ENCODE measurements at regions not wholly inside any gene's neighbourhood (a gene's known extent, or its start where the extent isn't known, plus 50 kb on each side); places are given as distances from the start of the nearest gene placed in this dataset.
A peak's percentile ranks its signal among the peaks of the same experiment; 100 is the strongest.

DNA sequence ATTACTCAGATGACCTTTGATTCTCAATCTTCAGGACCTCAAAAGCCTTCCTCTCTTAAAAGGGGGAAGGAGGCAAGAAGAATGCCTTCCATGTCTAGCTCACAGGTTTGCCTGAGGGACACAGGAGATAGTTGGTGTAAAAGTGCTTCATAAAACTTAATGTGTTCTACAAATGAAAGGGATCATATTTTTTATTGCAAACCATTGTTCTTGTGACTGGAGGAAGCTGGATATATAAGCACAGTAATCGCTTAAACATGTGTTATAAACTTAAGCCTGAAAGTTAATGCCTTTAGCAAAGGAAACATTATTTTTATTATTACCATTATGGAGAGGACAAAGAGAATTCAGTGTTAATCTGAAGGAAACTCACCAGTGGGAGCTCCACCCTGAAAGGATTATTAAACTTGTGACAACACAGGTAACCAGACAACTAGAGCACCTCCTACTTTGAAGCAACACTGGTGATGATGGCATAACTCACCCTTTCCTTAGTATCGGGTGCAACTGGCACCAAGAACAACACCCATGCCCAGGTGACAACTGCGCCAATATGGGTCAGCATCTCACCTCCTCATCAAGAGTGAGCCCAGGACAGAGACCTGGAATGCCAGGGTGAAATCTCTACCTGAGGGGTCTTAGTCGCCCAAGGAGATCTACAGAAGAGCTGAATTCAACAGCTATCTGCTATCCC, 288.7 kb upstream of the PRDM1 start:
- DNase-seq (no peak), ATAC-seq (no peak)
- no peak overlapping the region for H3K27ac Mint-ChIP-seq
- H3K4me1 Mint-ChIP-seq = peaks cover 13% of the 10 kb centered on the region
- no peak overlapping the region for H3K4me3 Mint-ChIP-seq
- no peaks in the 10 kb centered on the region for H3K9me3 ChIP-seq (ENCODE audit: control insufficient read depth, low read length, poor library complexity, severe bottlenecking)
- no peaks in the 10 kb centered on the region for H3K27me3 Mint-ChIP-seq
- H3K36me3 Mint-ChIP-seq (ENCODE audit: low read depth) = peaks cover 2% of the 10 kb centered on the region

DNA sequence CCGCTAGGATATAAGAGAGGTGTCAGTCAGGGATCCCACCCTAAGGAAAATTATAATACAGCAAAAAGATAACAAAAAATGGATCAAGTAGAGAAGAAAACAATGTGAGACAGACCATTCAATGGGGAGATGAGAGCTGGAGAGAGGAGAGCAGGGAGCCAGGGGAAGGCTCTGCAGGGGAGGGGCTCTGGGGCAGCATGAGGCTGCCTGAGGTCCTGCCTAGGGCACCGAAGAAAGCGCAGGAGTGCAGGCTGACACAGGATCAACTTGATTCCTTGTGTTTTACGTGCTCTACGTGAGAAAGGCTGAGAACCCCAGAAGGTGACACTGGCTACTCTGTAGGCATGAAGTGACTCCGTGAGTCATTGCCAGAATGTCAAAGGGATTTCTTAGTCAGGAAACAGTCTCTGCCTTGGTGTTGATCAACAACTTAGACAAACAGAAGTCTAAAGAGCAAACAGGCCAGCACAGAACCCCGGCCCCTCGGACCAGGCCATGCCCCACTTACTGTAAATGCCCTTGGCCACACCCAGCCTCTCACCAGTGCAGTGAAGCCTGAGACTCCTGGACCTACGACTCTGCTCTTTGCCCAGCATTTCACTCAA, 290.1 kb upstream of the PRDM1 start:
- no peaks in the 10 kb centered on the region for H3K27me3 Mint-ChIP-seq
- peaks cover 2% of the 10 kb centered on the region for H3K36me3 Mint-ChIP-seq (ENCODE audit: low read depth)
- no peak for ATAC-seq
- no peak overlapping the region for H3K4me3 Mint-ChIP-seq
- H3K4me1 Mint-ChIP-seq = peaks cover 17% of the 10 kb centered on the region
- no peak for DNase-seq
- no peak overlapping the region for H3K27ac Mint-ChIP-seq
- no peaks in the 10 kb centered on the region for H3K9me3 ChIP-seq (ENCODE audit: control insufficient read depth, low read length, poor library complexity, severe bottlenecking)

DNA sequence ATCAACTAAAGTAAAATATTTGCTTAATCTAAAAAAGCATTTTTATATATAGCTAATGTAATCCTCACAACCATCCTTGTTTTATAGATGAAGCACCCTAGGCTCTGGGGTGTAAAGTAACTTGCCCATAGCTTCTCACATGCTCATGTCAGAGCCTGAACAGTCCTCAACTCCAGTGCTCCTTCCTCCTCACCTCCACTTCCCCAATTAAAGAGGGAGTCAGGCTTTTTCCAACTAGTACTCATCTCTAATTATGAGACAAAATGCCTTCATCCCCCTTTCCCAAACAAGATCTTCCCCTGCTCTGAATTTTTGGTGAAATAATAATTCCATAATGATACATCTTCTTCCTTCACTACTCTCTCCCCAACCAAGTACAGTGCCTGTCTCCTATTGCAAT, 290.8 kb upstream of the PRDM1 start:
- H3K27ac Mint-ChIP-seq = no peak overlapping the region
- peaks cover 17% of the 10 kb centered on the region for H3K4me1 Mint-ChIP-seq
- DNase-seq = no peak
- H3K9me3 ChIP-seq (ENCODE audit: control insufficient read depth, low read length, poor library complexity, severe bottlenecking) = no peaks in the 10 kb centered on the region
- H3K27me3 Mint-ChIP-seq = no peaks in the 10 kb centered on the region
- no peak overlapping the region for H3K4me3 Mint-ChIP-seq
- ATAC-seq = no peak
- no peaks in the 10 kb centered on the region for H3K36me3 Mint-ChIP-seq (ENCODE audit: low read depth)

DNA sequence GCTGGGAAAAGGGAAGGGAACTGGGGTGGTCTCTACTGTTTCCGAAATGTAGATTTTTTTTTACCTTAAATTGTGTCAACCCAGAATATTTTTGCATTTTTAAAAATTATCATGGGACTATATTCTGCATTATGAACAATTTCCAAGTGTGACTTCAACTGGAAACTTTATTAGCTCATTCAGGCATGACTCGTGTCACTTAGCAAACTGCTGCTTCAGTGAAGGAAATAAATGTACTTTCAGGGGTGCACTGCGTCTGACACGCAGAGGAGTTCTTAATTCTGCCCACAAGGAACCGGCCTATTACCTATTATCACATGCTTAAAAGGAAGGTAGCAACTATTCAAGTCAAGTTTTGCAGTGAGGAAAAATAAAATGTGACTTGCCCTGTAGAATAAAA, 291.3 kb upstream of the PRDM1 start:
- no peak for DNase-seq
- ATAC-seq = no peak
- Mint-ChIP-seq H3K4me1 (peaks cover 17% of the 10 kb centered on the region), H3K27me3 (no peaks in the 10 kb centered on the region), H3K27ac (no peak overlapping the region), H3K36me3 (ENCODE audit: low read depth) (no peaks in the 10 kb centered on the region), H3K4me3 (no peak overlapping the region)
- no peaks in the 10 kb centered on the region for H3K9me3 ChIP-seq (ENCODE audit: control insufficient read depth, low read length, poor library complexity, severe bottlenecking)

DNA sequence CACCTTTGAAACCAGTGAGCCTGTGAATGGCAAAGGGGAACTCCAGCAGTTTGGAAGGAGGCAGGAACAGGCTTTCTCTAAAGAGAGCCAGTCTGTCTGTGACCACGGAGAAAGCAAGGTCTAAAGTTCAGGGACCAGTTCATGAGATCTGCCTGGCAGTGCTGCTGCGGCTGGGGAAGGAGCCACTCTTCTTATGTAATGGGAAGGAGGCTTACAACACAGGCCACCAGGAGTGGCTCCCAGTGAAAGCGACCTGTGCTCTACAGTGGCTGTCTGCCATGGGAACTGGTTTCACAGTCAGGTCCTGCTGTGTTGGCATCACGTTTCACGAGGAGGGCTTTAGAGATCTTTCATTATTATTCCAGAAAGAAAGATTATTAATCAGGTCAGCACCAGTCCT, 291.9 kb upstream of the PRDM1 start:
- no peaks in the 10 kb centered on the region for H3K9me3 ChIP-seq (ENCODE audit: control insufficient read depth, low read length, poor library complexity, severe bottlenecking)
- ATAC-seq (no peak), DNase-seq (no peak)
- Mint-ChIP-seq H3K27me3 (no peaks in the 10 kb centered on the region), H3K36me3 (ENCODE audit: low read depth) (no peaks in the 10 kb centered on the region), H3K27ac (peak overlapping the region; percentile 14), H3K4me1 (peaks cover 17% of the 10 kb centered on the region), H3K4me3 (no peak overlapping the region)

DNA sequence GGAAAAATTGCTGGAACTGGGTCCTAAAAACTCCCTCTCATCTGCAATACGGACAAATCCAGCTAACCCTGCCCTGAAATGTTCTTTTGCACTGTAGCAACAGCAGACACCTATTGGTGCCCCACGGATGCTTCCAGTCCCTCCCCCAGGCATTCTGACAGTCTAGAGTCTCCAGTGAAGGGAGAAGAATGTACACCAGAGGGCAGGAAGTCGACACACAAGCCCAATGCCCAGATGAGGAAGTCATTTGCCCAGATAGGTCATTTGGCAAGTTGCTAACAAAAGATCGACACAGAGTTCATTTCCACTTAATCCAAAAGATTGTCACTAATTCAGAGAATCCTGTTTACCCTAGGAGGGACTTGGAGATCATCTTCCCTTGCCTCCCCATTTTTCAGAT, 293.0 kb upstream of the PRDM1 start:
- H3K27ac Mint-ChIP-seq = no peak overlapping the region
- H3K27me3 Mint-ChIP-seq = peaks cover 2% of the 10 kb centered on the region
- H3K4me1 Mint-ChIP-seq = peaks cover 13% of the 10 kb centered on the region
- ATAC-seq = peak; percentile 66
- no peak for DNase-seq
- no peaks in the 10 kb centered on the region for H3K36me3 Mint-ChIP-seq (ENCODE audit: low read depth)
- H3K9me3 ChIP-seq (ENCODE audit: control insufficient read depth, low read length, poor library complexity, severe bottlenecking) = no peaks in the 10 kb centered on the region
- no peak overlapping the region for H3K4me3 Mint-ChIP-seq

DNA sequence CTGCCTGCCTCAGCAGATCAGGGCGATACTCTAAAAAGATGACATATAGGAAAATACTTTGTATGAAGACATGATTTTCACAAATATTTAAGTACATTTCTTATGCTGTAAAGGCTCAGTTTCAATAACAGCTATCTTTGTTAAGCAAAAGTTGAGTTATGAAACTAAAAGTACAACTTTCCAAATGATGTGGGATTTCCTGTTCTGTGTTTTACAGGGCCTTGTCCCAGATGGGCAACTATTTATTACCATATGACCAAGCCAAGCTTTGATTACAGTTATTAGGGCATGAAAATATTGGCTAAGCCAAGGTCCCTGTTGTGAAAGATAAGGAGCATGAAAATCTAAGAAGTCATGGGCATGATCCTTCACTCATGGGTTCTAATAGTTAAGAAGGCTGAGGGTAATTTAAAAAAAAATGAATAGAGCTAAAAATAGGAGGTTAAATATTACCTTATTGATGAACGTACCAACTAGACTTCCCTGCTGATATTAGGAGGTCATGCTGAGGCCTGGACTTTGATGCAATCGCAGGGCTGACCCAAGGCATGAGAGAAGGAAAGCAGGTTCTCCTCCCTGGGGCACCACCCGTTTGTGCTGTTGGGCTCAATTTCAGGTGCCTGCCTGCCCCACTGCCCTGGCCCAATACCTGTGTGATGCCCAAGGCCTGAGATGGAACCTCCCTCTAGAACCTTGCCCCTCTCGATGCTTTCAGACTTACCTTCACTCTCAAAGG, 294.4 kb upstream of the PRDM1 start:
- Mint-ChIP-seq H3K4me3 (no peak overlapping the region), H3K36me3 (ENCODE audit: low read depth) (no peaks in the 10 kb centered on the region), H3K27ac (no peak overlapping the region), H3K27me3 (peaks cover 11% of the 10 kb centered on the region), H3K4me1 (peaks cover 16% of the 10 kb centered on the region)
- DNase-seq = no peak
- H3K9me3 ChIP-seq (ENCODE audit: control insufficient read depth, low read length, poor library complexity, severe bottlenecking) = no peaks in the 10 kb centered on the region
- ATAC-seq = no peak

DNA sequence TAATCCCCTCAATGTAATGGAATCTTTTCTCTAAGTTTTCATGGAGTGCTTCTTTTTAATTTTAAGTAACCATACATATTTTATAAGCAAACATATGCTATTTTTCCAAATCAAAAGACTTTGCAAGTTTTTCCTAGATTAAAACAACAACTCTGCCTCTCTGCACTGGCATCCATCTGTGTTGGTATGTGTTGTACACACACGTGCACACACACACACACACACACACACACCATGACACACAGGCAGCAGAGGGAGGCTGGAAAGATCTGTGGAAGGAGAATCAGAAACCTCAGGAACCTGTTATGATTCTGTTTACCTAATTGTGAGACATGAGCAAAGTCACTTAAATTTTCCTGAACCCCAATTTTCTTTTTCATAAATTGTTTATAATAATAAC, 295.0 kb upstream of the PRDM1 start:
- peaks cover 16% of the 10 kb centered on the region for H3K4me1 Mint-ChIP-seq
- H3K4me3 Mint-ChIP-seq = no peak overlapping the region
- ATAC-seq (no peak), DNase-seq (no peak)
- peaks cover 11% of the 10 kb centered on the region for H3K27me3 Mint-ChIP-seq
- H3K9me3 ChIP-seq (ENCODE audit: control insufficient read depth, low read length, poor library complexity, severe bottlenecking) = no peaks in the 10 kb centered on the region
- H3K27ac Mint-ChIP-seq = no peak overlapping the region
- no peaks in the 10 kb centered on the region for H3K36me3 Mint-ChIP-seq (ENCODE audit: low read depth)

DNA sequence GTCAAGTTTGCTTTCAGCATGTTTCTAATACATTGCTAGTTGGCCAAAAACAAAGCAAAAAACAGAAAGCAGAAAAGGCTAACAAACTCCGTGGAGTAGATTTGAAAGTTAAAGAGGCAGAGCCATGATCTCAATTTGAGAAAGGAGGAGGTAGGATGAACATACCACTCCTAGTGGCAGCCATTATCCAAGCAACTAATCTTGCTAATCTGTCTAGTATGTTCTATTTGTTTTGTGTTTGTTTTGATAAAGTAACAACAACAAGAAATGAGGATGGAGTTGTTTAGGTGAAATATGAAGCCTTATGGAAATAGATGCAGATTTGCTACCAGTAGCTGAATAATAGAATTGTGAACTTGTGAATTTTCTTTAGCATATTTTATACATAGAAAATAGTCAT, 295.5 kb upstream of the PRDM1 start:
- H3K36me3 Mint-ChIP-seq (ENCODE audit: low read depth) = no peaks in the 10 kb centered on the region
- H3K4me1 Mint-ChIP-seq = peaks cover 14% of the 10 kb centered on the region
- no peaks in the 10 kb centered on the region for H3K9me3 ChIP-seq (ENCODE audit: control insufficient read depth, low read length, poor library complexity, severe bottlenecking)
- no peak overlapping the region for H3K27ac Mint-ChIP-seq
- ATAC-seq (no peak), DNase-seq (no peak)
- no peak overlapping the region for H3K4me3 Mint-ChIP-seq
- peaks cover 11% of the 10 kb centered on the region for H3K27me3 Mint-ChIP-seq

DNA sequence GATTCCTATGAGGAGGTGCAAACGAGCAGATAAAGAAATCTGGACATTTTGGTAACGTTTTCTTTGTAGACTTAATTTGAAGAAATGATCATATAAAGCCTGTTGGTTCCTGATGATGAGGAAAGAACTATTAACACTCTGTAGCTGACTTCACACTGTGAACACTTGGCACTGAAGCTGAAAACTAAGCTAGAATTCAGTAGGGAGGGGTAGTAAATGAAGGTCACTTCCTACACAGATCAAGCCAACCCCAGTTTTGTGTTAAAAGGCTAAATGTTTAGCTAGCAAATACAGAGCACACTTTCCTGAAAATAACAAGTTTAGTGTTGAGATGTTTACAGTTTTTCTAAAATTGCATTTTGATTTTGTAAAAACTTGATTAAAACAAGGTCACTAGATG, 296.2 kb upstream of the PRDM1 start:
- no peaks in the 10 kb centered on the region for H3K36me3 Mint-ChIP-seq (ENCODE audit: low read depth)
- peaks cover 16% of the 10 kb centered on the region for H3K4me1 Mint-ChIP-seq

DNA sequence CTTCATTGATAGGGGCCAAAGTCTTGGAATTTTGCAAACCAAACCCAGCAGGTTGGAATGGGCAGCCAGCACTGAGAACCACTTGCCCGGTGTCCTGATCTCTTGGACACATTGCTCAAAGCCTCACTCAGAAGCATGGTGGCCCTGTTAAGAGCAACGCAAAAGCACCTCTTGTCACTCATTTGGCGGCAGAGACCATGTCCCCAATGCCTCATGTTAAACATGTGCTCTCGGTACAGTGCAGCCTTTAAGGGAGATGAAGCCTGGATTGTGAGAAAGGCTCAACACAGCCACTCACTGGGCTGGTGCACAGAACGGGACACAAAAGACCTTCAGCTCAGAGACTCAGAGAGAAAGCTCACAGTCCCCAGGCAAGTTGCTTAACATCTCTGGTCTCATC, 298.4 kb upstream of the PRDM1 start:
- no peak for ATAC-seq
- Mint-ChIP-seq H3K4me1 (peaks cover 14% of the 10 kb centered on the region), H3K4me3 (no peak overlapping the region), H3K36me3 (ENCODE audit: low read depth) (no peaks in the 10 kb centered on the region), H3K27ac (no peak overlapping the region), H3K27me3 (peaks cover 11% of the 10 kb centered on the region)
- DNase-seq = no peak
- no peaks in the 10 kb centered on the region for H3K9me3 ChIP-seq (ENCODE audit: control insufficient read depth, low read length, poor library complexity, severe bottlenecking)

More for the DNA sequence above, 296.2 kb upstream of the PRDM1 start:
- peaks cover 11% of the 10 kb centered on the region for H3K27me3 Mint-ChIP-seq
- no peaks in the 10 kb centered on the region for H3K9me3 ChIP-seq (ENCODE audit: control insufficient read depth, low read length, poor library complexity, severe bottlenecking)
- no peak overlapping the region for H3K27ac Mint-ChIP-seq
- H3K4me3 Mint-ChIP-seq = no peak overlapping the region
- no peak for ATAC-seq
- no peak for DNase-seq

DNA sequence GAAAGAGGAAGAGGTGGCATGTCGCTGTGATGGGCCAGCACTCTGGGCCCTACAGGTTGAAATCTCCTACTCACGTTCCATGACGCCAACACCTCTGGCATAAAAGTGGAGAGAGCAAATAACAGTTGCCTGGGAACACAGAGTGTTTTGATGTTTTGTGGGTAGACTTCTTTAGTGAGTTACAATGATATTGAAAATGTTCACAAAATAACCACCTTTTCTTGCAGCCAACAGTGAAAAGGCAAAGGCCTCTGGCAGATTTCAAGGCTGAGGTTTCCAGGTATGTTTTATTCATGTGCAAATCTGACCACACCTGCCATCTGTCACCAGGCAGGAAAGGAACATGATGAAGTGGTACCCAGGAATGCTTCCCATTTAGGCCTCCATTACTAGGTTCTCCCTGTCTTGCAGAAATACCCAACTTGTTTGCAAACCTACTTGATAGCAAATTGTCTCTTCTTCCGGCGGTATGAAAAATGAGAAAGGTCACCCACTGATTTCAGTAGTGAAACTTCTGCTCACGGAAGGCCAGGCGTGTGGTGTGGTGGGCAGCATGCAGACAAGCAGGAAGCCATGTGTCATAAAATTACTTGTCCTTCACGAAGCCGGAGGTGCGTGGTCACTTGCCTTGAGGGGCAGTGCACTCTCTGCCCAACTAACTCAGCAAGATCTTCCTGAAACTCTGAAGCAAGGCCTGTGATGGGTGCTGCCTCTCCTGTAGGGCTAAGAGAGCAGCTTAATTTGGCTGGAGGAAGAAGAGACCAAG, 299.1 kb upstream of the PRDM1 start:
- Mint-ChIP-seq H3K4me3 (no peak overlapping the region), H3K27me3 (peaks cover 11% of the 10 kb centered on the region), H3K4me1 (peaks cover 16% of the 10 kb centered on the region), H3K27ac (no peak overlapping the region), H3K36me3 (ENCODE audit: low read depth) (no peaks in the 10 kb centered on the region)
- DNase-seq (no peak), ATAC-seq (no peak)
- H3K9me3 ChIP-seq (ENCODE audit: control insufficient read depth, low read length, poor library complexity, severe bottlenecking) = no peaks in the 10 kb centered on the region

DNA sequence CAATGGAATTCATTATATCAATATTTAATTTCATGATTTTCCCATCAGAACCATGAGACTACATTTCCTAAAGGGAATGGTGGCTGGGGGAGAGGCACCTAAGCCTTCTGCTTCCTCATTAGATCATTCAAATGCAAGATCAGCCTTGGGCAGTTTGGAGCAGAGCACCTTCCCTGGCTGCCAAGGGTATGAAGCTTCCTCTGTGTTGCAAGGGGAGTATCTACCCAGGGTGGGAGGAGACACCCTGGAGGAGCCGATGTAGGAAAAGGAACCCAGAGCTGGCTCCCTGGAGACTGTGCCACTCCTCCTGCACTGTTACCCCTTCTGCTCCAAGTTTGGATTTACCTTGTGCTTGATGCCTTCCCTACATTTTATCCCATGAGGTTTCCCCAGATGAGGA, 299.7 kb upstream of the PRDM1 start:
- no peak for ATAC-seq
- H3K27me3 Mint-ChIP-seq = peaks cover 11% of the 10 kb centered on the region
- no peak overlapping the region for H3K27ac Mint-ChIP-seq
- H3K4me1 Mint-ChIP-seq = peaks cover 16% of the 10 kb centered on the region
- no peak overlapping the region for H3K4me3 Mint-ChIP-seq
- H3K36me3 Mint-ChIP-seq (ENCODE audit: low read depth) = no peaks in the 10 kb centered on the region
- no peaks in the 10 kb centered on the region for H3K9me3 ChIP-seq (ENCODE audit: control insufficient read depth, low read length, poor library complexity, severe bottlenecking)
- DNase-seq = no peak

Data from T-helper 17 cell (primary cell).